ENCODE measurements at regions not wholly inside any gene's neighbourhood (a gene's known extent, or its start where the extent isn't known, plus 50 kb on each side); places are given as distances from the start of the nearest gene placed in this dataset.
"Not testable (repeated sequence)": the region's sequence is repeated elsewhere in the genome, so short reads cannot be mapped to it uniquely, and the experiment has no call there.

DNA sequence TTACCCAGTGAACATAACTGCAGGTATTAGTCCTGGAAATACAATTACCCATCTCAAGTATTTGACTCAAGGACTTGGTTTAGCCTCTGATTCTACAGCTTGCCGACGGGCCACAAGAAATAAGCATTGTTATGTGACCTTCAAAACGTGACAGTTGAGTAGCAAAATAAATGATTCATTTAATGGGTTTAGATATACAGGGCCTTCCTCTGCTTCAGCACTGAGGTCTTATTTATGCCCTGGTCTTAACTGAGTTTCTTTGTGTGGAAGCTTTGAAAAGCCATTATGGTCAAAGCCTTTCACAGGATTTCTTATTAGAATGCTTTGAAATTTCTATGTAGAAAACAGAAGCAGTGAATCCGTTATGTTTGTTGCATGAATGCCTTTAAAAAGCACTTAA lies 899.2 kb upstream of the API5 start:
- no peak overlapping the region for H3K4me3 ChIP-seq
- no peaks in the 10 kb centered on the region for H3K9me3 ChIP-seq
- H3K36me3 ChIP-seq: no peaks in the 10 kb centered on the region
- TF ChIP-seq, protein P1, sequence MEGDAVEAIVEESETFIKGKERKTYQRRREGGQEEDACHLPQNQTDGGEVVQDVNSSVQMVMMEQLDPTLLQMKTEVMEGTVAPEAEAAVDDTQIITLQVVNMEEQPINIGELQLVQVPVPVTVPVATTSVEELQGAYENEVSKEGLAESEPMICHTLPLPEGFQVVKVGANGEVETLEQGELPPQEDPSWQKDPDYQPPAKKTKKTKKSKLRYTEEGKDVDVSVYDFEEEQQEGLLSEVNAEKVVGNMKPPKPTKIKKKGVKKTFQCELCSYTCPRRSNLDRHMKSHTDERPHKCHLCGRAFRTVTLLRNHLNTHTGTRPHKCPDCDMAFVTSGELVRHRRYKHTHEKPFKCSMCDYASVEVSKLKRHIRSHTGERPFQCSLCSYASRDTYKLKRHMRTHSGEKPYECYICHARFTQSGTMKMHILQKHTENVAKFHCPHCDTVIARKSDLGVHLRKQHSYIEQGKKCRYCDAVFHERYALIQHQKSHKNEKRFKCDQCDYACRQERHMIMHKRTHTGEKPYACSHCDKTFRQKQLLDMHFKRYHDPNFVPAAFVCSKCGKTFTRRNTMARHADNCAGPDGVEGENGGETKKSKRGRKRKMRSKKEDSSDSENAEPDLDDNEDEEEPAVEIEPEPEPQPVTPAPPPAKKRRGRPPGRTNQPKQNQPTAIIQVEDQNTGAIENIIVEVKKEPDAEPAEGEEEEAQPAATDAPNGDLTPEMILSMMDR (IDR thresholded peaks at IDR 0.05): no peak
- H3K27ac ChIP-seq: no peak overlapping the region
- H3K27me3 ChIP-seq: no peaks in the 10 kb centered on the region
- no peaks in the 10 kb centered on the region for H3K4me1 ChIP-seq
- no peak for DNase-seq (ENCODE audit: low spot score)

DNA sequence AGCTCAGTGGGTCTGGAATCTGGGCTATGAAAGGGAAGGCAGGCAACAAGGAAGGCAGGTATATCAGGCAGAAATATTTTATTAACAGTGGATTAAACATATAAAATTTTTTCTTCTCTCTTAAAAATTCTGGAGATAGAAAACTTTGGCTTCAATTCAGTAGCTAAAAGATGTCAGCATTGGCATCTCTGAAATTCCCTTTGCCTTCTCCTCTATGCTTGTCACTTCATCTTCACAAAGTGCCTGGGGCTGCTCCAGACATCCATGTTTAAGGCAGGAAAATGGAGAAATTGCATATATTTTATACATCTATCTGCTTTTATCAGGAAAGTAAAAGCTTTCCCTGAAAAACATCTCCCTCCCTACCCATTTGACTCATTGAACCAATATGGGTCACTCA lies 894.1 kb upstream of the API5 start:
- Histone ChIP-seq H3K27ac (no peak overlapping the region), H3K36me3 (no peaks in the 10 kb centered on the region), H3K27me3 (no peaks in the 10 kb centered on the region), H3K4me3 (no peak overlapping the region), H3K9me3 (no peaks in the 10 kb centered on the region), H3K4me1 (no peaks in the 10 kb centered on the region)
- no peak for DNase-seq (ENCODE audit: low spot score)
- TF ChIP-seq, protein P1 (IDR thresholded peaks at IDR 0.05): no peak

DNA sequence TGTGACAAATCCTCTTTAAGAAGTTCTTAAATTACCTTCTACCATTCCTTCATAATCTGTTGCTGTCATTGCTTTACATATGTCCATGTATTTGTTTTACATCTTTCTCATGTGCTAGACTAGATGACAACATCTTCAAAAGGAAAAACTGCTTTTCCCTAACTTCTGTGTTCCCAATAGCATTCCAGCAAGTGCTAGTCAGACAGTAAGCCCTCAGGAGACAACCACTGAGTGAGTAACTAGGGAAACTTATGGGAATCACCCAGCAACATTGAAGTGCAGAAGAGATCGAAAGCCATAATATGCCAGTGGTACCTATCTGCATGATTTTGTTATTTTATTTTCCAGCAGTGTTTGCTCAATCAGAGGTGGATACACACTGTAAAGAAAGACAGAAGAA lies 889.7 kb upstream of the API5 start:
- H3K36me3 ChIP-seq: no peaks in the 10 kb centered on the region
- no peaks in the 10 kb centered on the region for H3K4me1 ChIP-seq
- no peak for DNase-seq (ENCODE audit: low spot score)
- H3K27ac ChIP-seq: no peak overlapping the region
- no peak overlapping the region for H3K4me3 ChIP-seq
- no peaks in the 10 kb centered on the region for H3K27me3 ChIP-seq
- no peaks in the 10 kb centered on the region for H3K9me3 ChIP-seq
- TF ChIP-seq, protein P1 (IDR thresholded peaks at IDR 0.05): no peak

DNA sequence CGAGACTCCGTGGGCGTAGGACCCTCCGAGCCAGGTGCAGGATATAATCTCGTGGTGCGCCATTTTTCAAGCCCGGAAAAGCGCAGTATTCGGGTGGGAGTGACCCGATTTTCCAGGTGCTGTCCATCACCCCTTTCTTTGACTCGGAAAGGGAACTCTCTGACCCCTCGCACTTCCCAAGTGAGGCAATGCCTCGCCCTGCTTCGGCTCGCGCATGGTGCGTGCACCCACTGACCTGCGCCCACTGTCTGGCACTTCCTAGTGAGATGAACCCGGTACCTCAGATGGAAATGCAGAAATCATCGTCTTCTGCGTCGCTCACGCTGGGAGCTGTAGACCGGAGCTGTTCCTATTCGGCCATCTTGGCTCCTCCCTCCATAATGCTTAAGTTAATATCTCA lies 876.9 kb upstream of the API5 start:
- H3K27ac ChIP-seq; DNase-seq (ENCODE audit: low spot score); H3K36me3 ChIP-seq; H3K4me3 ChIP-seq; H3K27me3 ChIP-seq; H3K4me1 ChIP-seq; H3K9me3 ChIP-seq: not testable (repeated sequence)

DNA sequence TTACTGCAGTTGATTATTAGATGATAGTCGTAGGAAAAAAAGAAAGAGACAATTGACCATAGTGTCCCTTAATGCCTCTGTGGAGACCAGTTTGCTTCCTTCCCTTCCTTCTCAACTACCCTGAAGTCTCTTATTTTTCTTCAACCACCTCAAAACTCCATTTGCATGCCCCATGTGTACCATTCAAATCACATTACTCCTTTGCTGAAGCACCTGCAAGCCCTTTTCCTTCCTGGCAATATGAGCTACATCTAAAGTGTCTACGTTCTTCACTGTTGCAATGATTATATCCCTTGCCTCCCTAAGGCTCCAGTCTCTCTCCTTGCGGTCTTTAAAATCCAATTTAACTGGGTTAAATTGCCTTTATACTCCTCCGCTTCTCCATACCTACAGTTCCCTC lies 867.4 kb upstream of the API5 start:
- Histone ChIP-seq H3K9me3 (no peaks in the 10 kb centered on the region), H3K27ac (no peak overlapping the region), H3K4me1 (no peaks in the 10 kb centered on the region), H3K4me3 (no peak overlapping the region), H3K27me3 (no peaks in the 10 kb centered on the region), H3K36me3 (no peaks in the 10 kb centered on the region)
- DNase-seq (ENCODE audit: low spot score): no peak
- TF ChIP-seq, protein P1 (IDR thresholded peaks at IDR 0.05): no peak

DNA sequence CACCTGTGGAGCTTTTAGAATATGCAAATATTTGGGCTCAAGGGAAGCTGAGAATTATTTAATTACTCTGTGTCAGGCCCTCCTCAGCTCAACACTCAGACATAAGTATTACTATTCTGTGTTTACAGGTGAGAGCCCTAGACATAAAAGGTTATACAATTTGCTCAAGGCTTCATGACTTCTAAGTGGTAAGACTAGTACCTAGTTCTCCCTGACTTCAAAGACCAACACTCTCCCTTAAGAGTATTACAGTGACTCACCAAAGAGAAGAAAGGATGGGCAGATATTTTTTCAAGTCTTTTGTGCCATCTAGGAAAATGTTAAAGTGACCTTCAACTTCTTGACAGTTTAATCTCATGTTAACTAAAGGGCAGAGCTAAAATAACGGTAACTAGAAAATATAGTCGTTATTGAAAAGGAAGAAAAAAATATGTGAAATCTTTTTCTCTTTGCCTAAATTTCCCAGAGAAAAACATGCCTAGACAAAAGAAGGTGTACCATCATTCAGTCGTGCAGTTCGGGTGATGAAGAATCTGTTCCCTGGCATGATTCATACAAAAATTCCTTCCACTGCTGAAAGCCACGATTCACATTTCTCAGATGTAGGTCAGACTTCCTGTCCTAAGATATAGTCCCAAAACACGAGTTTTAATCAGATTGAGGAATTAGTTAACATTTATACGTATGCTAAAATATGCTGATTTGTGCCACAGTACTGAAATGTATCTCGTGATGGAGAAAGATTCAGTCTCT lies 849.1 kb upstream of the API5 start:
- Histone ChIP-seq H3K4me1 (no peaks in the 10 kb centered on the region), H3K27ac (no peak overlapping the region), H3K36me3 (no peaks in the 10 kb centered on the region), H3K27me3 (no peaks in the 10 kb centered on the region), H3K4me3 (no peak overlapping the region), H3K9me3 (no peaks in the 10 kb centered on the region)
- DNase-seq (ENCODE audit: low spot score): no peak
- TF ChIP-seq, protein P1 (IDR thresholded peaks at IDR 0.05): no peak
